Retinal pigment epithelial cell (primary cell): ENCODE measurements at regions not wholly inside any gene's neighbourhood (a gene's known extent, or its start where the extent isn't known, plus 50 kb on each side); places are given as distances from the start of the nearest gene placed in this dataset.
"Not testable (repeated sequence)": the region's sequence is repeated elsewhere in the genome, so short reads cannot be mapped to it uniquely, and the experiment has no call there.

Experiments used
- DNase-seq: peaks from one replicate; pipeline ENCODE4 v3.0.0-alpha.2; 2010; ENCODE audit warnings: low read depth
- H3K4me3 ChIP-seq: 2 replicates; pipeline ENCODE4 v1.5.1; 2011; ENCODE audit warnings: mild to moderate bottlenecking, low read length, control low read depth, moderate library complexity
- CTCF ChIP-seq: conservative IDR thresholded peaks from 2 replicates; pipeline ENCODE4 v1.5.1; 2011; ENCODE audit warnings: low read depth, low read length, control low read depth, inconsistent platforms

GRCh38 chr18:30439174-30439573 is 603.4 kb downstream of the DSC3 start:
- no peak for TF ChIP-seq CTCF
- no peak for DNase-seq
- no peak overlapping the region for H3K4me3 ChIP-seq

GRCh38 chr18:30432349-30432748 is 610.2 kb downstream of the DSC3 start:
- no peak for TF ChIP-seq CTCF
- DNase-seq, result no peak

GRCh38 chr18:30419399-30419798 is 623.1 kb downstream of the DSC3 start:
- DNase-seq, result not testable (repeated sequence)

More at GRCh38 chr18:30432349-30432748, 610.2 kb downstream of the DSC3 start:
- no peak overlapping the region for H3K4me3 ChIP-seq

GRCh38 chr18:30415903-30416302 is 626.6 kb downstream of the DSC3 start:
- TF ChIP-seq CTCF, result no peak
- H3K4me3 ChIP-seq, result no peak overlapping the region
- DNase-seq, result no peak

More at GRCh38 chr18:30419399-30419798, 623.1 kb downstream of the DSC3 start:
- not testable (repeated sequence) for H3K4me3 ChIP-seq

GRCh38 chr18:30409120-30409519 is 633.4 kb downstream of the DSC3 start:
- TF ChIP-seq CTCF, result no peak
- DNase-seq, result no peak
- no peak overlapping the region for H3K4me3 ChIP-seq

- no peak overlapping the region for H3K4me3 ChIP-seq
- TF ChIP-seq CTCF, result no peak
- no peak for DNase-seq
These were observed 635.8 kb downstream of the DSC3 start for GRCh38 chr18:30406728-30407127.

- no peak for DNase-seq
- TF ChIP-seq CTCF, result no peak
- no peak overlapping the region for H3K4me3 ChIP-seq
These were observed 637.5 kb downstream of the DSC3 start for GRCh38 chr18:30405038-30405437.

- no peak for DNase-seq
- H3K4me3 ChIP-seq, result no peak overlapping the region
- TF ChIP-seq CTCF, result no peak
These were observed 638.1 kb downstream of the DSC3 start for GRCh38 chr18:30404422-30404821.
